Activated B cell treated with CpG ODN at 0.5 μM for 24 hours (primary cell): ENCODE measurements at regions not wholly inside any gene's neighbourhood (a gene's known extent, or its start where the extent isn't known, plus 50 kb on each side); places are given as distances from the start of the nearest gene placed in this dataset.

Experiments
- ATAC-seq: fragments of 200-7000 bp; cut with Tn5 transposase; one replicate; pipeline ENCODE4 v1.10.0; 2021; ENCODE audit warnings: low read depth, mild to moderate bottlenecking, moderate library complexity
- CTCF ChIA-PET: fragments of 350-600 bp; sonication (Branson Sonifier 250); formaldehyde crosslinking; loops from one replicate; lab custom pipeline; 2021; ENCODE audit warnings: antibody characterized with exemption; lab: Charles Lee
- POLR2A ChIA-PET: fragments of 350-600 bp; sonication (Branson Sonifier 250); formaldehyde crosslinking; loops from one replicate; lab custom pipeline; 2021; ENCODE audit warnings: antibody characterized with exemption; lab: Charles Lee
- DNase-seq: peaks from one replicate; pipeline ENCODE4 v3.0.0; 2022
- H3K27ac Mint-ChIP-seq: one replicate; pipeline ENCODE4 v1.8.0; 2020; ENCODE audit warnings: mixed read lengths
- H3K27me3 Mint-ChIP-seq: one replicate; pipeline ENCODE4 v1.8.0; 2021; ENCODE audit warnings: mixed read lengths
- H3K36me3 Mint-ChIP-seq: one replicate; pipeline ENCODE4 v1.8.0; 2021; ENCODE audit warnings: low read depth, mixed read lengths
- H3K4me1 Mint-ChIP-seq: one replicate; pipeline ENCODE4 v1.8.0; 2021; ENCODE audit warnings: mixed read lengths
- H3K4me3 Mint-ChIP-seq: one replicate; pipeline ENCODE4 v1.8.0; 2020; ENCODE audit warnings: mild to moderate bottlenecking, mixed read lengths
- H3K9me3 Mint-ChIP-seq: one replicate; pipeline ENCODE4 v1.8.0; 2020; ENCODE audit warnings: mixed read lengths
- intact Hi-C: fragments of 100-400 bp; cut with micrococcal nuclease; formaldehyde crosslinking; loops from one replicate; pipeline ENCODE4 v1.15.1; 2024
- TF ChIP-seq, protein P1 (sequence below): fragments of 200-600 bp; IDR thresholded peaks from one replicate; pipeline ENCODE4 v1.8.0; 2022; ENCODE audit warnings: antibody characterized with exemption, mild to moderate bottlenecking

DNA sequence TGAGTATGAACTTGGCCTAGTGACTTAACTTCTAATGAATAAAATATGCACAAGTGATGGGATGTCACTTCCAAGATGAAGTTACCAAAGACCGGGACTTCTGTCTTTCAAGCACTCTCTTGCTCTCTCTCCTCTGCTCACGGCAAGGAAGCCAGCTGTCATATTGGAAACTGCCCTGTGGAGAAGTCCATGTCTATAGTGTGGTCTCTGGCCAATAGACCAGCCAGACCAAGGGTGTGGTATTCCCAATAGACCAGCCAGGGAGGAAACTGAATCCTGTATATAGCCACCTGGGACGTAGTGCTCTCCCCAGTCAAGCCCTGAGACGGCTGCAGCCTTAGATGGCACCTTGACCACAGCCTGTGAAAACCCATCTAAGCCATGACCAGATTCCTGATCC lies 93.2 kb upstream of the ALX4 start:
- H3K4me3 Mint-ChIP-seq, result no peak overlapping the region
- peaks cover 11% of the 10 kb centered on the region for H3K27me3 Mint-ChIP-seq
- H3K4me1 Mint-ChIP-seq, result peaks cover 8% of the 10 kb centered on the region
- no peaks in the 10 kb centered on the region for H3K9me3 Mint-ChIP-seq
- no peaks in the 10 kb centered on the region for H3K36me3 Mint-ChIP-seq
- ATAC-seq (no peak), DNase-seq (no peak)
- intact Hi-C loops, result no loop called here
- ChIA-PET POLR2A (no interaction called here), CTCF (no interaction called here)
- TF ChIP-seq, protein P1, sequence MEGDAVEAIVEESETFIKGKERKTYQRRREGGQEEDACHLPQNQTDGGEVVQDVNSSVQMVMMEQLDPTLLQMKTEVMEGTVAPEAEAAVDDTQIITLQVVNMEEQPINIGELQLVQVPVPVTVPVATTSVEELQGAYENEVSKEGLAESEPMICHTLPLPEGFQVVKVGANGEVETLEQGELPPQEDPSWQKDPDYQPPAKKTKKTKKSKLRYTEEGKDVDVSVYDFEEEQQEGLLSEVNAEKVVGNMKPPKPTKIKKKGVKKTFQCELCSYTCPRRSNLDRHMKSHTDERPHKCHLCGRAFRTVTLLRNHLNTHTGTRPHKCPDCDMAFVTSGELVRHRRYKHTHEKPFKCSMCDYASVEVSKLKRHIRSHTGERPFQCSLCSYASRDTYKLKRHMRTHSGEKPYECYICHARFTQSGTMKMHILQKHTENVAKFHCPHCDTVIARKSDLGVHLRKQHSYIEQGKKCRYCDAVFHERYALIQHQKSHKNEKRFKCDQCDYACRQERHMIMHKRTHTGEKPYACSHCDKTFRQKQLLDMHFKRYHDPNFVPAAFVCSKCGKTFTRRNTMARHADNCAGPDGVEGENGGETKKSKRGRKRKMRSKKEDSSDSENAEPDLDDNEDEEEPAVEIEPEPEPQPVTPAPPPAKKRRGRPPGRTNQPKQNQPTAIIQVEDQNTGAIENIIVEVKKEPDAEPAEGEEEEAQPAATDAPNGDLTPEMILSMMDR, result no peak
- no peak overlapping the region for H3K27ac Mint-ChIP-seq

DNA sequence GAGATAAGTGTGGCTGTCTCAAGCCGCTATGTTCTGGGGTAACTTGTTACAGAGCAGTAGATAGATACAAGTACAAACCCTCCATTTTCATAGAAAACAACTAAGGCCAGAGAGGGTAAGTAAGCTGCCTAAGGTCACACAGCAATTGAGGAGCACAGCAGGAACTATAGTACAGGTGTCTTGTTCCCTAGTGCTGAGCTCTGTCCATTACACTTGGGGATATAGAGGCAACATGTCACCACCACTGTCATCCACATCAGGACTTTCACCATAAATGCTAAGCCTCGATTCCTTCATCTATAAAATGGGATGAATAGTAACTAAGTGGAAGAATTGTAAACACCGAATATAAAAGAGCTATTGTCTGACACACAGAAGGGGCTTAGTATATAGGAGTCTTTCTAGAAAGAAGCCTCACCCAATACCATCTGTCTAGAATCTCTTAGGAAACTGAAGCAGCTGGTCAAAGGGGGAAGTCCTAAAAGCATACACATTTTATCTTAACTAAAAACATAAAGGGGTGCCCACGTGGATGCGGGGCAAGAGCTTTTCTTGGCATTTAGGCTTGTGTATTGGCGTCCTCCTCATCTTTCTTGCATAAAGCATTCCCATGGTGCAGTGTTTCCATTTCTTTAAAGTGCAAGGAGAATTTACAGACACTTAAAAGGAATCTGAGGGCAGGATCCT lies 93.8 kb upstream of the ALX4 start:
- no peak overlapping the region for H3K27ac Mint-ChIP-seq
- POLR2A ChIA-PET, result no interaction called here
- ATAC-seq (no peak), DNase-seq (no peak)
- TF ChIP-seq, protein P1, result no peak
- intact Hi-C loops, result no loop called here
- H3K27me3 Mint-ChIP-seq, result peaks cover 11% of the 10 kb centered on the region
- CTCF ChIA-PET, result no interaction called here
- H3K9me3 Mint-ChIP-seq, result no peaks in the 10 kb centered on the region
- H3K4me1 Mint-ChIP-seq, result peaks cover 8% of the 10 kb centered on the region
- no peak overlapping the region for H3K4me3 Mint-ChIP-seq
- no peaks in the 10 kb centered on the region for H3K36me3 Mint-ChIP-seq

DNA sequence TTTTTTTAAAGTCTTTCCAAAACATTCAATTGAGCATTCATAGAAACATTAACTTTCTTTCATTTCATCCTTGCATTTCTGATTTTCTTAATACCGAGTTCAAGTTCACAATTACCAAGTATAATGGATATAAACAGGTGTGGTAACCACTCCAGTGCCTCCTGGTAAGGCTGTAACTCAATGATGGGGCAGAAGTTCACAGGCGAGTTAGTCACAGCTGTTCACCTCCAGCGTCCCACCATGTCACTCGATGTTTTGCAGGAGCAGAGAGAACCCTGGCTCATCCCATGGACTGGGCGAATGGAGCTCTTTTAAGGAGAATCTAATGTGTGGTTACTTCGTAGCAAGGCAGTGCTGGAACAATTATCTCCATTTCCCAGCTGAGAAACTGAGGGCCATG lies 94.4 kb upstream of the ALX4 start:
- ChIA-PET CTCF (no interaction called here), POLR2A (no interaction called here)
- TF ChIP-seq, protein P1, result no peak
- no peak for DNase-seq
- no peaks in the 10 kb centered on the region for H3K9me3 Mint-ChIP-seq
- peaks cover 11% of the 10 kb centered on the region for H3K27me3 Mint-ChIP-seq
- H3K36me3 Mint-ChIP-seq, result no peaks in the 10 kb centered on the region
- ATAC-seq, result no peak
- intact Hi-C loops, result no loop called here
- no peak overlapping the region for H3K4me3 Mint-ChIP-seq
- no peak overlapping the region for H3K27ac Mint-ChIP-seq
- peaks cover 8% of the 10 kb centered on the region for H3K4me1 Mint-ChIP-seq

DNA sequence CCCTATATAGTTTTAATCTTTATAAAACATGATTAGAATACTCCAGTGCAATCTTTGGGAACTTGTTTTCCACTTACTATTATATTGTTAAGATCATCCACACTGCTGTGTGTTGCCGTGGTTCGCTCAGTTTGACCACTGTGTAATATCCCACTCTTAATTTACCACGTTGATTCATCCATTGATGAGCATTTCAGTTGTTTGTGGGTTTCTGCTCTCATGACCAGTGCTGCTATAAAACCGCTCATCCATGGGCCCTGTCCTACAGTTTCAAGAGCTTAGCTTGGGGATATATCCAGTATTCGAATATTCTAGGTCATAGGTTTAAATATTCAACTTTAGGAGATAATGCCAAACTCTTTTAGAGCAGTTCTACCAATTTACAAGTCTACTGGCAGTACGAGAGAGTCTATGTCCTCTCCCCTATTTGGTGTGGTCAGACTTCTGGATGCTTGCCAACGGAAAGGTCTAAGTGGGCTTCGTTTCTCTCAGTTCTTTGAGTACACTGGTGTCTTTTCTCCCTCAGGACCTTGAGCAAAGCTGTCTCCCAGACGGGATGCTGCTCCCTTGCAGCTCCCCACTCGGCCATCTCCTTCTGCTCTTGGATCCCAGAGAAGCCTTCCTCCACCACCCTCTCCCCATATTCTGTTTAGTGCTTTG lies 94.9 kb upstream of the ALX4 start:
- H3K36me3 Mint-ChIP-seq, result no peaks in the 10 kb centered on the region
- TF ChIP-seq, protein P1, result no peak
- H3K4me3 Mint-ChIP-seq, result no peak overlapping the region
- peaks cover 11% of the 10 kb centered on the region for H3K27me3 Mint-ChIP-seq
- DNase-seq (no peak), ATAC-seq (no peak)
- no peak overlapping the region for H3K27ac Mint-ChIP-seq
- ChIA-PET CTCF (no interaction called here), POLR2A (no interaction called here)
- H3K9me3 Mint-ChIP-seq, result no peaks in the 10 kb centered on the region
- intact Hi-C loops, result no loop called here
- peaks cover 11% of the 10 kb centered on the region for H3K4me1 Mint-ChIP-seq

- intact Hi-C loops, result no loop called here
- Mint-ChIP-seq H3K4me1 (peaks cover 6% of the 10 kb centered on the region), H3K4me3 (no peak overlapping the region), H3K9me3 (peaks cover 9% of the 10 kb centered on the region), H3K27me3 (peaks cover 25% of the 10 kb centered on the region), H3K27ac (no peak overlapping the region), H3K36me3 (no peaks in the 10 kb centered on the region)
- DNase-seq (no peak), ATAC-seq (no peak)
- POLR2A ChIA-PET, result no interaction called here
- CTCF ChIA-PET, result no interaction called here
- TF ChIP-seq, protein P1, result no peak
These were observed 97.5 kb upstream of the ALX4 start for GRCh38 chr11:44407211-44407996.
